Right renal cortex interstitium (tissue), 3 donors: ENCODE measurements at regions not wholly inside any gene's neighbourhood (a gene's known extent, or its start where the extent isn't known, plus 50 kb on each side); places are given as distances from the start of the nearest gene placed in this dataset.
"Not testable (repeated sequence)": the region's sequence is repeated elsewhere in the genome, so short reads cannot be mapped to it uniquely, and the experiment has no call there.

ENCODE experiments used
- DNase-seq, 3 donors: peaks; one replicate each; pipeline ENCODE4 v3.0.0-alpha.2; 2013; ENCODE audit warnings: low read depth in 3 of 3, low spot score in 2 of 3

GRCh38 chr2:65628156-65628555, 195.8 kb upstream of the SPRED2 start:
- no peak for DNase-seq

DNA sequence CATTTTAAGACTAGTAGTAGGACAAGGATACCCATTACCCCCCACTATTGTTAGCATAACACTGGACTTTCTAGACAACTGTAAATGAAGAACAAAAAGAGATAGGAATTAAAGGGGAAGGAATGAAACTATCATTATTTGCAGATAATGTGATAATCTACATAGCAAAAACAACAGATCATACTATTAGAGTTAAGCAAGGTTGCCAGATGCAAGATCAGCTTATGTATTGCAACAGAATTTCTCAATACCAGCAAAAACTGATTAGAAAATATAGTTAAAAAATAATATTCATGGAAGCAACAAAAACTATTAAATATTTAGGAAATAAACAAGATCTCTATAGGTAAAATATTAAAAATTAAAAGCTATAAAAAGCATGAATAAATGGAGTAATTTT, 194.4 kb upstream of the SPRED2 start:
- DNase-seq, result no peak

DNA sequence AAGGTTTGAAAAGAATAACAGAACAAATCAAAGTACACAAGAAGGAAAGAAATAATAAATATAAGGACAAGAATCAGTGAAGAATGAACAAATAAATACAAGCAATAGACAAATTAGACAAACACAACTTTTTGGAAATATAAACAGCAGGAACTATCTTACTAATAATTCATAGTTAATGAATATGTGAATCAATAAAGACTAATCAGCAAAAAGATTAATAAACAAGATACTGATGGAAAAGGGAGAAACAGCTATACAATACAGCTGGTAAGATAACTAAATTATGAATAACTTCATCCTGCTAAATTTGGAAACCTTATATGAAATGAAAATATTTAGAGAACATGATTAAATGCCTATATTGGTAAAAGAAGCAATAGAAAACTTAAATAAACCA, 193.6 kb upstream of the SPRED2 start:
- no peak for DNase-seq

- DNase-seq, result no peak
Measured at GRCh38 chr2:65622951-65623535, 190.6 kb upstream of the SPRED2 start.

DNA sequence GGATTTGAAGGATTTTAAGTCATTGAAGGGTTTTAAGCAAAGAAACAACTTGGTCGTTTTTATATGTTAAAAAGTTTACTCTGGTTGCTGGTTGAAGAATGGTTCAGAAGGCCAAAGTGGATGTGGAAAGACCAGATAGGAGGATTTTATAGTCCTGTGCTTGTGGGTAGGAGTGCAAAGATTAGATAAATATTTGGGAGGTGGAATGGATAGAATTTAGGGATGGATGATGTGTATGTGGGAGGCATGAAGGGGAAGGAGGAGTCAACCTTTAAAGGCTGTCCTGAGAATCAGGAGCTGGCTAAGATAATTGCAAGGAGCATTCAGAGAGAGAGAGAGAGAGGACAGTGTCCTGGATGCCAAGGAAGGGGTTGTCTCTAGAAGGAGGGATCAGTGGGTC, 190.1 kb upstream of the SPRED2 start:
- DNase-seq, result no peak

DNA sequence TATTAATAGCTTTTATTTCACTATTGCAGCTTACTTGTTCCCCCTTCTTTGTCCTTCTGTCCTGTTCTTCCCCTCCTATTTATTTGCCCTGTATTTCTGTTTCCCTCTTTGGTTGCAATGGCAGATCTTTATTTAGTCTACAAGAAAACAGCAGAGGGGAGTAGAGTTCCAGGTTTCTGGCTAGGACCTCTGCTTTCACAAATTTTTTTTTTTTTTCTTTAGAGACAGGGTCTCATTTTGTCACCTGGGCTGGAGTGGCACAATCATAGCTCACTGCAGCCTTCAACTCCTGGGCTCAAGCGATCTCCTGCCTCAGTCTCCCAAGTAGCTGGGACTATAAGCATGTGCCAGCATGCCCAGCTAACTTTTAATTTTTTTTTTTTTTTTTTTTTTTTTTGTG, 188.1 kb upstream of the SPRED2 start:
- DNase-seq, result no peak

DNA sequence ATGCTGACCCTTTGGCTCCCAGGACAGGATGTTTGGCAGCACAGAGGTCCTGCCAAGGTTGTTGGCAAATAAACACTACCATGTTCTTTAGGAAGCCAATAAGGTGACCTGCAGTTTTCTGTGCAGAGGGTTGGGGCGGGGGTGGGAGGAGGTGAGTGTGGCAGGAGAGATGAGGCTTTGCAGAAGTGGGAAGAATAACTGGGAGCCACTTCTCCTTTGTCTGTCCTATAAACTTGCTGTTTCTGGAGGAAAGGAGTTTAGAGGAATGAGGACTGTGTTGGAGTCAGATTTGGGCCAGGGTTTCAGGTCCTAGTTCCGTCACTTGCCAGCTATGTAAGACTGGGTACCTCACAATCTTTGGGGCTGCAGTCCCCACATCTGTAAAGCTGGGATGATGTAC, 187.6 kb upstream of the SPRED2 start:
- no peak for DNase-seq

- DNase-seq, result no peak
Measured at GRCh38 chr2:65615602-65616001, 183.2 kb upstream of the SPRED2 start.

GRCh38 chr2:65613968-65614555, 181.7 kb upstream of the SPRED2 start:
- DNase-seq, result no peak

DNA sequence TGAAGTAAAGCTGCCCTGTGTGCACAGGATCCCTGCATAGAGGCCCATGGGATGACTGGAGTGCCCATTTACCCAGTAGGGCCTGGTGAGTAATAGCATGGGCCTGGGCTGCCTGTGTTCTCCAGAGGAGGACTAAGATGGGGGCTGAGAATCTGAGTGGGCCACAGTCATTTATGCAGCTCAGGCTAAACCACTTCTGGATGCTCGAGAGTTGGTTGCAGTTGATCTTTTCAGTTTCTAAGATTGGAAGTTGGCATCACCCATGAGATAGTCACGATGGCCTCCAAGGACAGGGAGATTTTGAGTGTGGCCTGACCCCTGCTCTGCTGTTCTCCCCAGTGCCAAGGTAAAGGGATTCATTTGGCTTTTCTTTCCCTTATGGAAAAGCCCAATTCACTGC, 179.1 kb upstream of the SPRED2 start:
- DNase-seq, result no peak

DNA sequence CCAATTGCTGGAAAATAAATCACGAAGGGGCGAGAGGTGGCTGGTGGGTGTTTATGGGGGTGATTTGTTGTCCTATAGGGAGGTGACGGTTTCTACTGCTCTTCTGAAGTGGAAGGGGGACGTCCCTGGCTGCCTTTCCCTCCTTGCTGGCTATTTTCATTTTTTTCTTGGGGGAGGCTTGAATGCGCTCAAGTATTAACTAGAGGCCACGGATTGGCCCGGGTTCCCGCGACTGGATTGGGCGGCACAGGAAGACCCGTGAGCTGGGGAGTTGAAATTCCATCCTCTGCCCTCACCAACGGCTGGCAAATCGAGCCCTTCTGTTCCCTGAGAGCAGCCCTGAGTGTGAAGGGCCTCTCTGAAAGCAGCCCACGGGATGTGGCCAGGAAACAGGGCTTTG, 176.5 kb upstream of the SPRED2 start:
- no peak for DNase-seq

DNA sequence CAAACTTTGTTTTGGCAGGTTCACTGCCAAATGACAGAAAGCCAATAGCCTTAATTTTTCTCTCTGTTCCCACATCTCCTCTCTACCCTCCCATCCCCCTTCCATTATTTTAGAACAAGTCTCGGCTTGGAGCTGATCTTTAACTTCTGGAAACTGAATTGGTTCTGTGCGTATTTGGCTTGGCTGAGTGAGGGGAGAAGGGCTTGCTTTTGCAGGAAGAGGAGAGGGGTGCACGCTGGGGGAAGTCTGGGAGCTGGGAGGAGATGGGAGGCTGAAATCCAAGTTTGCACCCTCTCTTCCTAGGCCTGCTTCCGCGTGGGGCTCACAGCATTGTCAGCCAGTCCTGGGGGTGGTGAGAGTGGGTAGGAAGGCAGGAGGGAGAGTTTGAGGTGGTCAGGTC, 176.1 kb upstream of the SPRED2 start:
- no peak for DNase-seq

GRCh38 chr2:65607662-65608305, 175.4 kb upstream of the SPRED2 start:
- no peak for DNase-seq

GRCh38 chr2:65605743-65606058, 173.3 kb upstream of the SPRED2 start:
- no peak for DNase-seq

DNA sequence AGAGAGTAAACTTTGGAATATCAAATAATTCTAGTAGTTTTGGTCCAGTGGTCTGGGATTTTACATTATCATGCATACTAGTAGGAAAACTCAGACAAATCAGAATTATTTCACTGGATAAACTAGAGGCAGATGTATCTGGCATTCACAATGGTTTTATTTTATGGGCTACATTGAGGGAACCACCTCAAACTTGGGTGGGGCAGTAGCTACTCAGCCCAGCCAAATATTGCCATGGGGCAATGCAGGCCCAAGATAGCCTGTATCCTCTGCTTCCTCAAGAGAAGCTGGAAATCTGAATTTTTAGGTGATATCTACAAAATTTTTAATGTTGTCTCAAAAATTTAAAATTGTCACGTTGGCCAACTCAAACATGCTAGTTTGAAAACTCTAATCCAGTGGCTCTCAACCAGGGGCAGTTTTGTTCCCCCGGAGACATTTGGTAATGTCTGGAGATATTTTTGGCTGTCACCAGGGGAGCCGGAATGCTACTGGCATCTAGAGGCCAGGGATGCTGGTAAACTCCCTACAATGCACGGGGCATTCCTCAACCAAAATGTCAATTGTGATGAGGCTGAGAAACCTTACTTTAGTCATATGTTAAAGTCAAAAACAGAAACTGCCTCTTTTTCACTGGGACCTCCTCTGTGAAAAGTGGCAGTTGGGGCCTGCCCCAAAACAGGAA, 172.8 kb upstream of the SPRED2 start:
- DNase-seq, result no peak

GRCh38 chr2:65604246-65604645, 171.8 kb upstream of the SPRED2 start:
- no peak for DNase-seq

DNA sequence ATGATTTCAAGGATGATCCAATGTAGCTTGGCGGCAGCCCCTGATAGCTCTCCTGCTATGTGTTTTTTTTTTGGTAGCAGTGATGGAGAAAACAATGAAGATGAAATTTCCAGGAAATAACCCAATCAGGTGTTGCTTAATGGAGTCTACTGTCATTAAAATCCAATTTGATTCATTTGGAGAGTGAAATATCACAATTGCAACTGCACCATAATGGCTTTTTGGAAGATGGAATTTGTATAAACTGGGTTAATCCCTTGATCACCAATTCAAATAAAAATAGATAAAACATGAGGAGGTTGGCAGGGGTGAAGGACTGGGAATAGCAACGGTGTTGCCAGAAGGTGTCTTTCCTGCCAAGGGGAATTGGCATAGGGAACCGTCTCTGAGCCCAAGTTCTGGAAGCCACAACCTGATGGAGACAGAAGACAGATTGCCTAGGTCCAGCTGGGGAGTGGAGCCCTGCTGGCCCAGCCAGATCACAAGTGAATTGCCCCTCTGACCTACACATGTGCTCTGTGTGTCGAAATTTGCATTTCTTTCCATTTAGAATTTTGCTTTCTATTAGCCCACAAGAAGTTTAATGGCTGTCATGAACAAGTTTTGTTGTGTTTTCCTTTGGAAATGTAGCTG, 170.3 kb upstream of the SPRED2 start:
- no peak for DNase-seq

DNA sequence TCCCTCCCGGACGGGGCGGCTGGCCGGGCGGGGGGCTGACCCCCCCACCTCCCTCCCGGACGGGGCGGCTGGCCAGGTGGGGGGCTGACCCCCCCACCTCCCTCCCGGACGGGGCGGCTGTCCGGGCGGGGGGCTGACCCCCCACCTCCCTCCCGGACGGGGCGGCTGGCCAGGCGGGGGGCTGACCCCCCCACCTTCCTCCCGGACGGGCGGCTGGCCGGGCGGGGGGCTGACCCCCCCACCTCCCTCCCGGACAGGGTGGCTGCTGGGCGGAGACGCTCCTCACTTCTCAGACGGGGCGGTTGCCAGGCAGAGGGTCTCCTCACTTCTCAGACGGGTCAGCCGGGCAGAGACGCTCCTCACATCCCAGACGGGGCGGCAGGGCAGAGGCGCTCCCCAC, 168.5 kb upstream of the SPRED2 start:
- not testable (repeated sequence) for DNase-seq

DNA sequence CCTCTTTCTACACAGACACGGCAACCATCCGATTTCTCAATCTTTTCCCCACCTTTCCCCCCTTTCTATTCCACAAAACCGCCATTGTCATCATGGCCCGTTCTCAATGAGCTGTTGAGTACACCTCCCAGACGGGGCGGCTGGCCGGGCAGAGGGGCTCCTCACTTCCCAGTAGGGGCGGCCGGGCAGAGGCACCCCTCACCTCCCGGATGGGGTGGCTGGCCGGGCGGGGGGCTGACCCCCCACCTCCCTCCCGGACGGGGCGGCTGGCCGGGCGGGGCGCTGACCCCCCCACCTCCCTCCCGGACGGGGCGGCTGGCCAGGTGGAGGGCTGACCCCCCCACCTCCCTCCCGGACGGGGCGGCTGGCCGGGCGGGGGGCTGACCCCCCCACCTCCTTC, 168.0 kb upstream of the SPRED2 start:
- not testable (repeated sequence) for DNase-seq

DNA sequence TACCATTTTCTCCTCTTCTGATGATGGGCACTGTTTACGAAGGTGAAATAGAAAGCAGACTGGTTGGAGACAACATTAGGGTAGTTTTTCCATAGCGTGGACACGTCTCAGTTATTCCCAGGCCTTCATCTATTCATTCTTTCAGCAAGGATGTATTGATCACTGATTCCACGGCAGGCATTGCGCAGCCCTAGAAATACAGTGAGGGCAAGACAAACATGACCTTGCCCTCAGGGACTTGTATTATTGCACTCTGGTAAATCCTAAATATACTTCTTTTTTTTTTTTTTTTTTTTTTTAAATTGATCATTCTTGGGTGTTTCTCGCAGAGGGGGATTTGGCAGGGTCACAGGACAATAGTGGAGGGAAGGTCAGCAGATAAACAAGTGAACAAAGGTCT, 167.3 kb upstream of the SPRED2 start:
- DNase-seq, result no peak

DNA sequence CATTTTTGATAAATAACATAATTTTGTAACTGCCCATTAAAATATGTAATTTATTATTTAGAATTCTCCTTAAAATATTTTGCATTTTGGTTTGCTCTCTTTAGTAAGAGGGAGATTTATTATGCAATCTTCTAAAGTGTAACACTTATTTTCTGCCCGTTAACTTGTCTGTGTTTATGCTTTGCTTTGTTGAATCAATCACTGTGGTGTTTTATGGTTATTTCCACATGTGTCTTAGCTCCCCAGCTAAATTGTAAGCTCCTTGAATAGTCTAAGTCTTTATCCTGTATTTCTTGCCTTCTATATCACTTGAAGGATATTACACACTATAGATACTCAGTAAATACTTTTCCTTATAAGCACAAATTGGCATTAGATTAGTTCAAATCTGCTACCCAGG, 166.6 kb upstream of the SPRED2 start:
- DNase-seq, result no peak

- no peak for DNase-seq
Measured at GRCh38 chr2:65598264-65598663, 165.9 kb upstream of the SPRED2 start.
